HUES64 (cell line): ENCODE measurements at regions not wholly inside any gene's neighbourhood (a gene's known extent, or its start where the extent isn't known, plus 50 kb on each side); places are given as distances from the start of the nearest gene placed in this dataset.

Source experiments
- H3K27ac ChIP-seq: 2 replicates; pipeline ENCODE4 v1.7.0; 2013; ENCODE audit warnings: low read depth, low read length, inconsistent platforms
- H3K27me3 ChIP-seq: 2 replicates; pipeline ENCODE4 v1.6.1; 2013; ENCODE audit warnings: mild to moderate bottlenecking, low read length; ENCODE audit not compliant: insufficient read depth
- H3K36me3 ChIP-seq: 2 replicates; pipeline ENCODE4 v1.6.1; 2013; ENCODE audit warnings: mild to moderate bottlenecking, low read length; ENCODE audit not compliant: insufficient read depth
- H3K4me1 ChIP-seq: 2 replicates; pipeline ENCODE4 v1.6.1; 2013; ENCODE audit warnings: mild to moderate bottlenecking, low read length, moderate library complexity; ENCODE audit not compliant: insufficient read depth
- H3K4me3 ChIP-seq: 2 replicates; pipeline ENCODE4 v1.5.1; 2013; ENCODE audit warnings: mild to moderate bottlenecking, low read length, moderate library complexity
- H3K9ac ChIP-seq: 2 replicates; pipeline ENCODE4 v1.6.1; 2013; ENCODE audit warnings: mild to moderate bottlenecking, low read depth, low read length
- H3K9me3 ChIP-seq: 2 replicates; pipeline ENCODE4 v1.6.1; 2013; ENCODE audit warnings: low read depth, low read length; ENCODE audit not compliant: insufficient read depth
- WGBS: fragments of 150-250, 120-280 bp; methylation state at CpG from one replicate; pipeline ENCODE4 v1.1.7; 2013; ENCODE audit warnings: missing lambda C conversion rate; 5-methylcytosine and 5-hydroxymethylcytosine counted together

DNA sequence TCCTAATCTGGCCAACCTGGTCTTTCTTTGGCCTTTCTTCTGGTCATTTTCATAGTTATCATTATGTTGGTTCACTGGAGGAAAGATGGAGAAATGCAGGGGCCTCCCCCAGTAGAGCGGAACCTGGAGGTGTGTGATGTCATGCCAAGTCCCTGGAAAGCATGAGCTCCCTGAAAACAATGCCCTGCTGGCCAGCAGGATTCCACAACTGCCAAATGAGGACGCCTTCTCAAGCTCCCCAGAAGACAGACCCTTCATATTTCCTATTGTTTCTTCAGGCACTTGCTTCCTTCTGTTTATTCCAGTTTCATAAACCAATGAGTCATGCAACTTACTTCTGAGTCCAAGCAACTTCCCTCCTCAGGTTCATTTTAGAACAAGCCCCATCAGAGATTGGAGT is 339.0 kb downstream of the GATA3 start:
- H3K4me1 ChIP-seq, result peaks cover 4% of the 10 kb centered on the region; the same call in 1 of the 2 replicates
- 89% methylated on average over 2 of the region's 2 CpGs for WGBS
- H3K9ac ChIP-seq, result no peak overlapping the region
- no peak overlapping the region for H3K4me3 ChIP-seq
- no peaks in the 10 kb centered on the region for H3K27me3 ChIP-seq
- no peaks in the 10 kb centered on the region for H3K9me3 ChIP-seq
- H3K27ac ChIP-seq, result no peak overlapping the region
- no peaks in the 10 kb centered on the region for H3K36me3 ChIP-seq

DNA sequence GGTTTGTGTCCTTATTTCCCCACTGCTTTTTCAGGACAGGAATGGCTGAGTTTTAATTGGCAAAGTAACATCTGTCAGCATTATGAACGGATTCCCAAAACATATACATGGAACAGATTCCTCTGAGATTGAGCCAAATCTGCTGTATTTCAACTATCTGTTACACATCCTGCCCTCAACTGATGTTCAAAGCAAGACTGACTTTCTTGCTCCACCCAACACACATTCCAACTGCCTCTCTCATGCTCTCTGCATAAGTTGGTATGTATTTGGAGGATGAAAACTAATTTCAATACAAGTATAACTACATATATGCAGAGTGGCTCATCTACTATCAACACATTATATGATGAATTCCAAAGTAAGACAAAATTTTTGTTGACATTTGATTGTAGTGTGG is 342.2 kb downstream of the GATA3 start:
- H3K27me3 ChIP-seq, result no peaks in the 10 kb centered on the region
- H3K9ac ChIP-seq, result no peak overlapping the region
- no peak overlapping the region for H3K4me3 ChIP-seq
- H3K9me3 ChIP-seq, result no peaks in the 10 kb centered on the region
- peaks cover 16% of the 10 kb centered on the region for H3K4me1 ChIP-seq
- WGBS, result 97% methylated on average over 1 of the region's 1 CpG
- no peak overlapping the region for H3K27ac ChIP-seq
- H3K36me3 ChIP-seq, result no peaks in the 10 kb centered on the region

DNA sequence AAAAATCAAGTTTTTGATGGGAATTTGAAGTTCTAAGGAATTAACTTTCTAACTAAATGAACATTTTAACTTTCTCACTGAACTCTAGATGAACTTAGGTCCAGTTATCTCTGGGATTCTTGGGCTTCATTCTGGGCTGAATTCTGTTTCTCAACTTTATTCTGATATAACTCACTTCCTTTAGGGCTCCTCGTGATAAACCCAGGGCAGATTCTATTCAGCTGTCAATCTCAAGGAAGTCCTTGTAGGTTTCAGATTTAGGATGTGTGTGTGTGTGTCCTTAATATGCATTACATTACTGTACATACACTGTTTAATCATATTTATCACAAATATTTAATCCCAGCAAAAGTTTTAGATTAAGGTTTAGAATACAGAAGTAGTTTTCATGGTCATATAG is 344.3 kb downstream of the GATA3 start:
- no CpG with 5 or more reads among the region's 1 CpG for WGBS
- no peaks in the 10 kb centered on the region for H3K9me3 ChIP-seq
- H3K4me1 ChIP-seq, result peaks cover 15% of the 10 kb centered on the region
- H3K27me3 ChIP-seq, result no peaks in the 10 kb centered on the region
- H3K9ac ChIP-seq, result no peak overlapping the region
- H3K36me3 ChIP-seq, result no peaks in the 10 kb centered on the region
- H3K4me3 ChIP-seq, result no peak overlapping the region
- no peak overlapping the region for H3K27ac ChIP-seq

DNA sequence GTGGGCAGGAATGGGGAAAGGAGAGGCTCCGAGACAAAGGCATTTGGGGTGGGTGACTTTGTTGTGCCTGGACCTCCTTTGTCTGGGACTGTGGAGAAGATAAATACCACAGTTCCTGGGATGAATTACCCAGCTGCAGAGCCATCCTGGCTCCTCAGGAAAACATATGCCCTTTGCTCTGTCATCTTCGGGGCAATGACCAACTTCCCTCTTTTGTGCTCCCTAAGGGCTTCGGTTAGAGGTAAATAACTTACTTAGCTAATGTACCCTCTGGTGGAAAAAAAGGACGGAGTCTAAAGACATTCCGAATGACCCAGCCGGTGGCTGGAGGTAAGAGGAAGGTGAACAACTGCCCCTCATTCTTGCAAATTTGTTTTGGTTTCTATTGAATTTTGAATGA is 345.7 kb downstream of the GATA3 start:
- Histone ChIP-seq H3K4me3 (no peak overlapping the region), H3K27ac (no peak overlapping the region), H3K9me3 (no peaks in the 10 kb centered on the region), H3K36me3 (no peaks in the 10 kb centered on the region), H3K27me3 (no peaks in the 10 kb centered on the region), H3K9ac (no peak overlapping the region), H3K4me1 (peaks cover 28% of the 10 kb centered on the region)
- WGBS, result 54% methylated on average over 6 of the region's 6 CpGs

DNA sequence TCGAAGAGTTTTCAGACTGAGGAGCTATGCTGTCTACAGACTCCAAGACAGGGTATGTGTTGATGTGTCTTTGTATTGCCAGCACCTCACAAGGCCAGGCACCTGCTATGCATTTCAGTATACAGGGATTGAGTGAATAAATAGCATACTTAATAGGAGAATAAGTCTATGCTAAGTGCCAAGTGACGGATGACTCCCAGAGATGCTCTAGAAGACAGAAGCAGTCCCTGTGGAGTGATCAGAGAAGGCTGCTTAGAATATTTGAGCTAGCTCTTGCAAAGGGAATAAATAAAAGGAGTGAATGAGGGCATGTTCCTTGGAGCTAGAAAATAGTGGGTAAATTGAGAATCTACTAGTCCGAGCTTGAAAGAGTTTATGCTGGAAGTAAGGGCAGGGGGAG is 346.4 kb downstream of the GATA3 start:
- Histone ChIP-seq H3K27me3 (no peaks in the 10 kb centered on the region), H3K4me1 (peaks cover 28% of the 10 kb centered on the region), H3K9me3 (no peaks in the 10 kb centered on the region), H3K9ac (no peak overlapping the region), H3K27ac (no peak overlapping the region; the same call in 1 of the 2 replicates), H3K36me3 (no peaks in the 10 kb centered on the region), H3K4me3 (no peak overlapping the region)
- 89% methylated on average over 3 of the region's 3 CpGs for WGBS

DNA sequence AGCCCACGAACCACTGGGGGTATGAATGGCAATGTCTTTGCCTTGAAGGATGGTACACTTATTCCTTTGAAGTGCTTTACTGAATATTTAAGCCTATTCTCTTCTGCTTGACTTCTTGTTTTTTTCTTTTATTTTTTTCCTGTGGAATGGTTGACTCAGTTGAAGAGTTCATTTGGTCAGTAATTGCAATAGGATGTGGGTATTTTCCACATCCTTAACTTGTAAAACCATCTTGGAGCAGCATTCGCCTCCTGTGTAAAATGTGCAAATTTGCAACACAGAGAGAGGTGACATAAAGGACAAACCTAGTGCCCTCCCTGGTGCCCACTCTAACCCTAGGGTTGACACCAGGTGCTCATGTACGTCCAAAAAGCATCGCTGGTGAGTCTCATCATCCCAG is 347.0 kb downstream of the GATA3 start:
- H3K9me3 ChIP-seq, result no peaks in the 10 kb centered on the region
- no peaks in the 10 kb centered on the region for H3K36me3 ChIP-seq
- H3K4me3 ChIP-seq, result no peak overlapping the region
- no peaks in the 10 kb centered on the region for H3K27me3 ChIP-seq
- H3K4me1 ChIP-seq, result peaks cover 28% of the 10 kb centered on the region
- 93% methylated on average over 3 of the region's 4 CpGs for WGBS
- no peak overlapping the region for H3K9ac ChIP-seq
- no peak overlapping the region for H3K27ac ChIP-seq

DNA sequence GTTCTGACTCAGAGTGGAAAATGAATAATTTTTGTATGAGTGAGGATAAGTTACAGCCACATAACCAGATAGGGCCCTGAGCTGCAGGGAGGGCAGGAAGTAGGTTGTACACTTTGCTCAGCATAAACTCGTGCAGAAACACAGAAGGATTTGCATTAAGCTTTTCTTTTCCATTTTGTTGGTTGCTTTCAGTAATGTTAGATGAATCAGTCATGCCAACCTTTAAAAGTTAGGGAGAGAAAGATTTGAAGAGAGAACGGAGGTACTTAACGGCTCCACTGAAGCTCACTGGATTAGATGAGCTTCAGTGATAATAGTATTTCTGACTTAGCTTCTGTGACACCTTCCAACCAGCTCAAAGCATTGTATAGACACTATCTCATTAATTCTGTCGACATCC is 348.1 kb downstream of the GATA3 start:
- Histone ChIP-seq H3K4me1 (peaks cover 28% of the 10 kb centered on the region), H3K27ac (no peak overlapping the region), H3K27me3 (no peaks in the 10 kb centered on the region), H3K9ac (no peak overlapping the region), H3K36me3 (no peaks in the 10 kb centered on the region), H3K9me3 (no peaks in the 10 kb centered on the region), H3K4me3 (no peak overlapping the region)
- 67% methylated on average over 4 of the region's 4 CpGs for WGBS

DNA sequence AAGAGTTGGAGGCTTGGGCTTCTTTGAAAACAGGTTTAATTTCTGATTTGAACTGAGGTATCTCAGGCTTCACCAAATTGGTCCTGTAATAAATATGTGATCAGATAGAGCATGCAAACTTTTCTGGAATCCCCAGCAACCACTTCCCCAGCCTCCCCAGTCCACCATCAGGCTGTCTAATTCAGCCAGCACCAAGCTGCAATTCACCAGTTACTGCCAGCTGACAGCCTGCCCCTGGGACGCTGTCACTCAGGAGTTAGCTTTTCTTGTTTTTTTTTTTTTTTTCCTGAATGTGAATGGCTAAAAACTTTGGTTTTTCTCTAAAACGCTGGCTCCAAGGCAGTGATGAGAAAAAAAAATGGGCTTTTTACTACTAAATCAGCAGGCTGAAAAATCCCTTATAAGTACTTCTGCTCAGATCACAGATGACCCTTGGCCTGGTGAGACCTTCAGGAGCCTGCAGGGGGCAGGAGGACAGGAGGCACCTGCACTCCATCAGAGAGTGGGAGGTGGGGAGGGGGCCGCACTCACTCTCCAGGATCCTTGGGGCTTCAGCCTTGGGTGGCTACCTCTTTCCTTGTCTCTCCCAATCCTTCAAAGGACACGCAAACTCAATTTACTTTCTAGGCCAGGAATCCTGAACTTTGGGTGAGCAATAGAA is 349.4 kb downstream of the GATA3 start:
- no peak overlapping the region for H3K4me3 ChIP-seq
- no peaks in the 10 kb centered on the region for H3K27me3 ChIP-seq
- no peak overlapping the region for H3K27ac ChIP-seq
- H3K9me3 ChIP-seq, result no peaks in the 10 kb centered on the region
- 75% methylated on average over 4 of the region's 4 CpGs for WGBS
- H3K4me1 ChIP-seq, result peaks cover 35% of the 10 kb centered on the region
- no peak overlapping the region for H3K9ac ChIP-seq
- H3K36me3 ChIP-seq, result no peaks in the 10 kb centered on the region

DNA sequence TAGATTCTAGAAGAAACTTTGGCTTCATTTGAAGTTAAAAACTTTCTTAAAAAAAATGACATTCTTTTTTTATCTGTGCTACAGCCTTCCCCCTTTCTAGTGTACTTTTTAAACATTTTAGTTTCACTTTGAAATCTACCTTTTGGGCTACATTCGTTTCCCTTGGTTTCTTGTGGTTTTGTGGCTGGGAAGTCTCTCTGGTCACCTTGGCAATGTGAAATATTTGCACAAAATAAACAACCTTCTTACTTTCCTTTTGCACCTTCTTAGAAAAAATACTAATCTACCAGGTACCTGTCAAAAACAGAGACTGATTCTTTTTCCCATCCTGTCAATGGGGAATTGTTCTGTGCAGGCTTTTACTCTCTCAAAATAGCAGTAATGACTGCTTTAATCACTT is 350.2 kb downstream of the GATA3 start:
- H3K4me3 ChIP-seq, result no peak overlapping the region
- 80% methylated on average over 1 of the region's 1 CpG for WGBS
- peaks cover 33% of the 10 kb centered on the region for H3K4me1 ChIP-seq
- H3K9me3 ChIP-seq, result no peaks in the 10 kb centered on the region
- no peaks in the 10 kb centered on the region for H3K36me3 ChIP-seq
- H3K27ac ChIP-seq, result no peak overlapping the region
- no peaks in the 10 kb centered on the region for H3K27me3 ChIP-seq
- H3K9ac ChIP-seq, result no peak overlapping the region

DNA sequence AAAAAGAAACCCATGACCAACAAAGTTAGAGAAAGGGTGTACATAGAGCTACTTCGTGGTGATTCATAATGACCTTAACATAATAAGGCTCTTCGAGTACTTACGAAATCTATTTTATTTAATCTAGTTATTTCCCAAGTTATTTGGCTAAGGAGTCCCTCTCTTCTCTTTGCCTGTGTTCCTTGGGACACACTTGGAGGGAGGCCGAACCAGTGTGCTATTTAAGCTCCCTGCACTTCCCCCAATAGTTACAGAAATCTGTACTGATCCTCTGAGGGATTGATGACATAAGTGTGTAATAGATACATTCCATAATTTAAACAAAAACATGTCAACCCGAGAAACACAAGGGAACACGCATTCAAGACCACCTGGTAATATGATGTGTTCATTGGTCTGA is 351.1 kb downstream of the GATA3 start:
- Histone ChIP-seq H3K4me1 (peaks cover 30% of the 10 kb centered on the region), H3K27ac (no peak overlapping the region), H3K9me3 (no peaks in the 10 kb centered on the region), H3K9ac (no peak overlapping the region), H3K27me3 (no peaks in the 10 kb centered on the region; the same call in 1 of the 2 replicates), H3K36me3 (no peaks in the 10 kb centered on the region), H3K4me3 (no peak overlapping the region)
- 91% methylated on average over 1 of the region's 6 CpGs for WGBS

DNA sequence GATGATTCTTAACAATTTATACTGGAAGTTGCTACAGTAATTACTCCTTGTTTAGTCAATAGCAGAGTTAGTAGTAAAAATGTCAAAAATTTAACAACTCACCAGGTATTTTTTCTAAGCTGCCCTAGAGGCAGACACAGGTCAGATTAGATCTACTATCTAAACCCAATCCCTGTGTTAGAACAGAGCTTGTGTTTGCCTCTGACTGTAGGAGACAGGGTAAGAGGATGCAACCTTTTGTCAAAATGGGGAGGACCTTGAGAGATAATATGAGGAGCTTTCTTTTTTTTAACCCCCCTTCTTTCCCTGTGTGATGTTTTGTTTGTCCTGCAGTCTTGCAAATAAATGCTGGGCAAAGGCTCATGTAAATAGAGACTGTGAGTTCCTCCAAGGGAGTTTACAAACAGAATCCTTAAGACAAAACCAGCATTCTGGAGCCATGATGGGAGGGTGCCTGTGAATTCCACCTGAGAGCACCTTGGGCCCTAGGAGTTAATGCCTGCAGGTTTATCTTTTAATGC is 353.1 kb downstream of the GATA3 start:
- H3K4me3 ChIP-seq, result no peak overlapping the region
- no peaks in the 10 kb centered on the region for H3K36me3 ChIP-seq
- H3K27me3 ChIP-seq, result no peaks in the 10 kb centered on the region; the same call in 1 of the 2 replicates
- H3K27ac ChIP-seq, result no peak overlapping the region; the same call in 1 of the 2 replicates
- no peaks in the 10 kb centered on the region for H3K9me3 ChIP-seq
- H3K9ac ChIP-seq, result no peak overlapping the region
- peaks cover 29% of the 10 kb centered on the region for H3K4me1 ChIP-seq

DNA sequence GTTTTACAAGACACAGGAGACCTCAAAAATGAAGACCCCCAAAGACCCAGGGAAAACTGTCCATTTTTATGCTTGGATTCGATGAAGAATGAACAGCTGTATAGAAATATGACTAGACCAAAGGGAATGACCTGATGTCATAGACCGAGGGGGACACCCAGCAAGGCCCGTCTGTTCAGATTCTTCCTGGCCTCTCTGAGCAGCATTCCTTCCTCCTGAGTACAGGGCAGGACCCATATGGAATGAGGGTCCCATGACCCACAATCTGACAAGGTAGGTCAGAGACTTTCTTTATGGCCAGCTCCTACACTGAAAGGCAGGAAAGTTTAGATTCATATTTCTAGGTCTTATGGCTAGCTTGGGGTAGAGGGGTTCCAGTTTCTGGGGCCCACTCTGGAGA is 356.0 kb downstream of the GATA3 start:
- H3K9me3 ChIP-seq, result no peaks in the 10 kb centered on the region
- WGBS, result 93% methylated on average over 3 of the region's 3 CpGs
- H3K4me1 ChIP-seq, result peaks cover 14% of the 10 kb centered on the region; the same call in 1 of the 2 replicates
- H3K4me3 ChIP-seq, result no peak overlapping the region
- H3K27me3 ChIP-seq, result no peaks in the 10 kb centered on the region; the same call in 1 of the 2 replicates
- H3K36me3 ChIP-seq, result no peaks in the 10 kb centered on the region
- H3K9ac ChIP-seq, result no peak overlapping the region
- no peak overlapping the region for H3K27ac ChIP-seq
